PC-3 (cell line): ENCODE measurements at regions not wholly inside any gene's neighbourhood (a gene's known extent, or its start where the extent isn't known, plus 50 kb on each side); places are given as distances from the start of the nearest gene placed in this dataset.

Source experiments
- ATAC-seq: fragments of 200-7000 bp; cut with Tn5 transposase; 2 replicates; pipeline ENCODE4 v1.9.1; 2020; ENCODE audit warnings: mild to moderate bottlenecking, moderate library complexity
- BruUV-seq: library from RNA; stranded (reverse); fragments of 400-500 nt; replicated peaks from 2 replicates; lab custom pipeline; 2021; lab: Mats Ljungman, UMichigan
- CTCF ChIA-PET: fragments of 300-600 bp; sonication (Branson Sonifier 250); formaldehyde crosslinking; loops from one replicate; lab custom pipeline; 2022; ENCODE audit warnings: antibody characterized with exemption; lab: Charles Lee
- POLR2A ChIA-PET: fragments of 300-600 bp; sonication (Branson Sonifier 250); formaldehyde crosslinking; loops from one replicate; lab custom pipeline; 2022; ENCODE audit warnings: antibody characterized with exemption; ENCODE audit not compliant: unreplicated experiment; lab: Charles Lee
- DNase-seq: peaks from one replicate; pipeline ENCODE4 v3.0.0-alpha.2; 2015
- H2AFZ ChIP-seq: fragments of 300-600 bp; sonication (generic); 2 replicates; pipeline ENCODE4 v1.6.0; 2016; ENCODE audit warnings: antibody characterized with exemption, low read length
- H3F3A ChIP-seq: fragments of 300-600 bp; sonication (generic); one replicate; pipeline ENCODE4 v1.6.0; 2017; ENCODE audit warnings: antibody characterized with exemption, low read length, control low read depth, mild to moderate bottlenecking; ENCODE audit not compliant: unreplicated experiment
- H3K27ac ChIP-seq: fragments of 300-600 bp; sonication (generic); 2 replicates; pipeline ENCODE4 v1.5.1; 2016; ENCODE audit warnings: mild to moderate bottlenecking, low read length
- H3K27me3 ChIP-seq: fragments of 300-600 bp; sonication (generic); 2 replicates; pipeline ENCODE4 v1.6.1; 2016; ENCODE audit warnings: low read length, mixed read lengths
- H3K36me3 ChIP-seq: fragments of 300-600 bp; sonication (generic); 2 replicates; pipeline ENCODE4 v1.6.1; 2016; ENCODE audit warnings: low read depth, mixed run types, low read length, mixed read lengths
- H3K4me1 ChIP-seq: fragments of 300-600 bp; sonication (generic); 2 replicates; pipeline ENCODE4 v1.5.1; 2016; ENCODE audit warnings: low read length; ENCODE audit not compliant: insufficient read depth
- H3K4me2 ChIP-seq: fragments of 300-600 bp; sonication (generic); 2 replicates; pipeline ENCODE4 v1.6.0; 2016; ENCODE audit warnings: low read length
- H3K4me3 ChIP-seq: fragments of 300-600 bp; sonication (generic); 2 replicates; pipeline ENCODE4 v1.5.1; 2016; ENCODE audit warnings: mild to moderate bottlenecking, low read length, mixed read lengths
- H3K79me2 ChIP-seq: fragments of 300-600 bp; sonication (generic); 2 replicates; pipeline ENCODE4 v1.6.1; 2017; ENCODE audit warnings: low read length, mixed read lengths
- H3K9ac ChIP-seq: fragments of 300-600 bp; sonication (generic); 2 replicates; pipeline ENCODE4 v1.6.0; 2016; ENCODE audit warnings: mild to moderate bottlenecking, low read length
- H3K9me2 ChIP-seq: fragments of 300-600 bp; sonication (generic); replicated peaks from 2 replicates; pipeline ENCODE4 v1.6.1; 2016; ENCODE audit warnings: mixed run types, low read length, mixed read lengths
- H3K9me3 ChIP-seq: fragments of 300-600 bp; sonication (generic); 2 replicates; pipeline ENCODE4 v1.6.1; 2016; ENCODE audit warnings: low read length, mixed read lengths
- H4K20me1 ChIP-seq: fragments of 300-600 bp; sonication (generic); 2 replicates; pipeline ENCODE4 v1.6.1; 2016; ENCODE audit warnings: low read length, mixed read lengths
- CTCF ChIP-seq: fragments of 300-600 bp; sonication (generic); conservative IDR thresholded peaks from 2 replicates; pipeline ENCODE4 v1.5.1; 2017; ENCODE audit warnings: antibody characterized with exemption, low read depth, mild to moderate bottlenecking, low read length
- EZH2 ChIP-seq: fragments of 300-600 bp; sonication (generic); IDR thresholded peaks from one replicate; pipeline ENCODE4 v1.6.1; 2017; ENCODE audit warnings: antibody characterized with exemption, mild to moderate bottlenecking, low read length; ENCODE audit not compliant: unreplicated experiment
- EZH2phosphoT487 ChIP-seq: fragments of 300-600 bp; sonication (generic); IDR thresholded peaks from 2 replicates; pipeline ENCODE4 v1.6.1; 2018; ENCODE audit warnings: mild to moderate bottlenecking, antibody characterized with exemption, low read length, borderline replicate concordance
- intact Hi-C: fragments of 100-400 bp; cut with micrococcal nuclease; formaldehyde crosslinking; loops from 2 replicates; pipeline ENCODE4 v1.9.0; 2023

GRCh38 chr21:35954066-35954465 lies 106.3 kb downstream of the SETD4 start:
- no TSS peak for BruUV-seq
- peaks cover 6% of the 10 kb centered on the region; the same call in 1 of the 2 replicates for H3K4me1 ChIP-seq
- CTCF ChIA-PET, result no interaction called here
- H3K27ac ChIP-seq, result no peak overlapping the region
- no peaks in the 10 kb centered on the region for H3K27me3 ChIP-seq
- no peaks in the 10 kb centered on the region for H3K79me2 ChIP-seq
- no peaks in the 10 kb centered on the region for H3K9me3 ChIP-seq
- no peak overlapping the region for H3K4me2 ChIP-seq
- H2AFZ ChIP-seq, result no peak overlapping the region
- no peaks in the 10 kb centered on the region for H3K9me2 ChIP-seq
- ATAC-seq (no peak), DNase-seq (no peak)
- no peaks in the 10 kb centered on the region for H4K20me1 ChIP-seq
- H3K36me3 ChIP-seq, result no peaks in the 10 kb centered on the region
- TF ChIP-seq EZH2phosphoT487, result no peak
- no peak overlapping the region for H3K4me3 ChIP-seq
- POLR2A ChIA-PET, result no interaction called here
- no peaks in the 10 kb centered on the region for H3F3A ChIP-seq
- no peak overlapping the region for H3K9ac ChIP-seq
- intact Hi-C loops, result no loop called here

- Histone ChIP-seq H3K9me2 (no peaks in the 10 kb centered on the region), H3K4me1 (peaks cover 6% of the 10 kb centered on the region; the same call in 1 of the 2 replicates), H3K4me2 (no peak overlapping the region), H2AFZ (peak overlapping the region; percentile 24; the same call in 1 of the 2 replicates), H3K79me2 (no peaks in the 10 kb centered on the region), H3F3A (no peaks in the 10 kb centered on the region), H3K9ac (no peak overlapping the region), H4K20me1 (no peaks in the 10 kb centered on the region), H3K27me3 (no peaks in the 10 kb centered on the region), H3K27ac (no peak overlapping the region), H3K4me3 (no peak overlapping the region), H3K36me3 (no peaks in the 10 kb centered on the region), H3K9me3 (no peaks in the 10 kb centered on the region)
- ChIA-PET POLR2A (no interaction called here), CTCF (no interaction called here)
- TF ChIP-seq CTCF, result no peak
- TF ChIP-seq EZH2, result no peak
- TF ChIP-seq EZH2phosphoT487, result no peak
- peak; percentile 50 for DNase-seq
- intact Hi-C loops, result loop anchor here (1.0 kb wide), 1 partner anchor 21 kb away; no protein-coding TSS in a partner anchor
- BruUV-seq, result no TSS peak
- peak; percentile 64 for ATAC-seq
Measured at GRCh38 chr21:35953597-35953996, 106.7 kb downstream of the SETD4 start.

- Histone ChIP-seq H3K79me2 (no peaks in the 10 kb centered on the region), H3F3A (no peaks in the 10 kb centered on the region), H3K36me3 (no peaks in the 10 kb centered on the region), H3K4me3 (no peak overlapping the region), H4K20me1 (no peaks in the 10 kb centered on the region), H3K27me3 (no peaks in the 10 kb centered on the region), H3K27ac (no peak overlapping the region), H3K9me2 (no peaks in the 10 kb centered on the region), H3K4me1 (peaks cover 6% of the 10 kb centered on the region; the same call in 1 of the 2 replicates), H2AFZ (no peak overlapping the region), H3K9ac (no peak overlapping the region), H3K4me2 (no peak overlapping the region), H3K9me3 (no peaks in the 10 kb centered on the region)
- TF ChIP-seq EZH2phosphoT487 (no peak), EZH2 (no peak), CTCF (no peak)
- ChIA-PET CTCF (no interaction called here), POLR2A (no interaction called here)
- ATAC-seq (no peak), DNase-seq (no peak)
- no TSS peak for BruUV-seq
- intact Hi-C loops, result loop anchor here (1.0 kb wide), 1 partner anchor 22 kb away; no protein-coding TSS in a partner anchor
Measured at GRCh38 chr21:35952651-35953340, 107.5 kb downstream of the SETD4 start.
